ENCODE measurements at regions not wholly inside any gene's neighbourhood (a gene's known extent, or its start where the extent isn't known, plus 50 kb on each side); places are given as distances from the start of the nearest gene placed in this dataset.

DNA sequence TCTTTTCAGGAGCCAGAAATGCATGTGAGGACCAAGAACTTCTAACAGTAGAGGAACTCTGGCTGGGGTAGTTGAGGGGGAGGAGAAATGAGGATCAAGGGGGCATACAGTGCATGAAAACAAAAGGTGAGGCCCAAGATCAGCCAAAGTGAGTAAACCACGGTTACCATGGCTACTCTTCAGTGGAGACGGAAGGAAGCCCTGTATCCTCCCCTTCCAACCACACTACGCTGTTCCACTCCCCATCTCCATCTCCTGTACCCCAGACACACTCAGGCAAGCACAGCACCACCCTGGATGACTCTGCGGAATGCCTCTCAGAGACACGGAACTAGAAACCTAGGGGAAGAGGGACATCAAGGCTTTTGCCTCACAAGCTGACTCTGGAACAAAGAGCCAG, 157.6 kb upstream of the CAMK1G start:
- H3K4me1 ChIP-seq (ENCODE audit: insufficient read depth): no peaks in the 10 kb centered on the region
- H3K27me3 ChIP-seq: no peaks in the 10 kb centered on the region
- TF ChIP-seq POLR2A (IDR thresholded peaks at IDR 0.05) (no peak), CTCF (IDR thresholded peaks at IDR 0.05) (no peak), EP300 (IDR thresholded peaks at IDR 0.05) (no peak)
- intact Hi-C loops (cut with DNase I): no loop called here
- 77 to 84% (median 82%) methylated on average over 5 of the region's 5 CpGs for WGBS, 3 donors
- no peak for DNase-seq
- no peaks in the 10 kb centered on the region for H3K36me3 ChIP-seq
- H3K4me3 ChIP-seq: no peak overlapping the region
- no peak overlapping the region for H3K27ac ChIP-seq
- H3K9me3 ChIP-seq: no peaks in the 10 kb centered on the region

- no peak for DNase-seq
- 68 to 78% (median 70%) methylated on average over 7 of the region's 7 CpGs for WGBS, 3 donors
- no peaks in the 10 kb centered on the region for H3K4me1 ChIP-seq (ENCODE audit: insufficient read depth)
- H3K27me3 ChIP-seq: no peaks in the 10 kb centered on the region
- H3K9me3 ChIP-seq: no peaks in the 10 kb centered on the region
- TF ChIP-seq EP300 (IDR thresholded peaks at IDR 0.05) (no peak), CTCF (IDR thresholded peaks at IDR 0.05) (no peak), POLR2A (IDR thresholded peaks at IDR 0.05) (no peak)
- H3K36me3 ChIP-seq: no peaks in the 10 kb centered on the region
- intact Hi-C loops (cut with DNase I): no loop called here
- H3K4me3 ChIP-seq: no peak overlapping the region
- H3K27ac ChIP-seq: no peak overlapping the region
Measured at GRCh38 chr1:209427277-209427676, 156.2 kb upstream of the CAMK1G start.

- H3K4me1 ChIP-seq (ENCODE audit: insufficient read depth): no peaks in the 10 kb centered on the region
- TF ChIP-seq EP300 (IDR thresholded peaks at IDR 0.05) (no peak), POLR2A (IDR thresholded peaks at IDR 0.05) (no peak), CTCF (IDR thresholded peaks at IDR 0.05) (no peak)
- no peak overlapping the region for H3K27ac ChIP-seq
- intact Hi-C loops (cut with DNase I): no loop called here
- no peak overlapping the region for H3K4me3 ChIP-seq
- H3K9me3 ChIP-seq: no peaks in the 10 kb centered on the region
- H3K27me3 ChIP-seq: no peaks in the 10 kb centered on the region
- no peaks in the 10 kb centered on the region for H3K36me3 ChIP-seq
- 70 to 78% (median 71%) methylated on average over 9 of the region's 9 CpGs for WGBS, 3 donors
- DNase-seq: no peak
Measured at GRCh38 chr1:209427811-209428210, 155.7 kb upstream of the CAMK1G start.

GRCh38 chr1:209428241-209428921, 155.1 kb upstream of the CAMK1G start:
- DNase-seq: no peak
- Histone ChIP-seq H3K4me1 (ENCODE audit: insufficient read depth) (no peaks in the 10 kb centered on the region), H3K9me3 (no peaks in the 10 kb centered on the region), H3K36me3 (no peaks in the 10 kb centered on the region), H3K4me3 (no peak overlapping the region), H3K27me3 (no peaks in the 10 kb centered on the region), H3K27ac (no peak overlapping the region)
- intact Hi-C loops (cut with DNase I): no loop called here
- no peak for TF ChIP-seq CTCF (IDR thresholded peaks at IDR 0.05)
- no peak for TF ChIP-seq EP300 (IDR thresholded peaks at IDR 0.05)
- no peak for TF ChIP-seq POLR2A (IDR thresholded peaks at IDR 0.05)
- 65 to 70% (median 67%) methylated on average over 10 of the region's 10 CpGs for WGBS, 3 donors
